ENCODE measurements at regions not wholly inside any gene's neighbourhood (a gene's known extent, or its start where the extent isn't known, plus 50 kb on each side); places are given as distances from the start of the nearest gene placed in this dataset.
A peak's percentile ranks its signal among the peaks of the same experiment; 100 is the strongest.

- TF ChIP-seq, protein P1, sequence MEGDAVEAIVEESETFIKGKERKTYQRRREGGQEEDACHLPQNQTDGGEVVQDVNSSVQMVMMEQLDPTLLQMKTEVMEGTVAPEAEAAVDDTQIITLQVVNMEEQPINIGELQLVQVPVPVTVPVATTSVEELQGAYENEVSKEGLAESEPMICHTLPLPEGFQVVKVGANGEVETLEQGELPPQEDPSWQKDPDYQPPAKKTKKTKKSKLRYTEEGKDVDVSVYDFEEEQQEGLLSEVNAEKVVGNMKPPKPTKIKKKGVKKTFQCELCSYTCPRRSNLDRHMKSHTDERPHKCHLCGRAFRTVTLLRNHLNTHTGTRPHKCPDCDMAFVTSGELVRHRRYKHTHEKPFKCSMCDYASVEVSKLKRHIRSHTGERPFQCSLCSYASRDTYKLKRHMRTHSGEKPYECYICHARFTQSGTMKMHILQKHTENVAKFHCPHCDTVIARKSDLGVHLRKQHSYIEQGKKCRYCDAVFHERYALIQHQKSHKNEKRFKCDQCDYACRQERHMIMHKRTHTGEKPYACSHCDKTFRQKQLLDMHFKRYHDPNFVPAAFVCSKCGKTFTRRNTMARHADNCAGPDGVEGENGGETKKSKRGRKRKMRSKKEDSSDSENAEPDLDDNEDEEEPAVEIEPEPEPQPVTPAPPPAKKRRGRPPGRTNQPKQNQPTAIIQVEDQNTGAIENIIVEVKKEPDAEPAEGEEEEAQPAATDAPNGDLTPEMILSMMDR (IDR thresholded peaks at IDR 0.05; ENCODE audit: insufficient read depth, low read length, severe bottlenecking) = no peak
- H3K36me3 ChIP-seq (ENCODE audit: control insufficient read depth, insufficient read depth, low read length) = no peaks in the 10 kb centered on the region
- no peak overlapping the region for H3K4me3 ChIP-seq (ENCODE audit: low read depth, low read length)
- DNase-seq (ENCODE audit: low read depth) (peak; percentile 6), FAIRE-seq (no peak)
- no peaks in the 10 kb centered on the region for H3K27me3 ChIP-seq (ENCODE audit: control insufficient read depth, insufficient read depth, low read length)
Observed at GRCh38 chr4:117477925-117478324, 392.5 kb upstream of the TRAM1L1 start.

DNA sequence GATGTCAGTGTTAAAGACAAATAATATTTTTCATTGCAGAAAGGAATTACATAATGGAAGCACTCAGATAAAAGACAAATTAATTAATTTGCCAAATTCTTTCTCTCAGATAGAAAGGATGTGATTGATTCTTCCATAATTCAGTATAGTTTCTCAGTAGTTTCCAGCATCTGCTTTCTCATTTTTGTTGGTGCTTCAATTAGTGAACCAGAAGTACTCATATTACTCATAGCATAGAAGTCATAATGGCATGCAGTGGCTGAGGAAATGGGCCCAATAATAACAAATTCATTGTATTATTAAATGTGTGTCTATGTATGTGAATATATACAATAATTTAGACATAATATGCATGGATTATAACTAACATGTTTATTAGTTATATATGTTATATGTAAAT lies 393.3 kb upstream of the TRAM1L1 start:
- no peaks in the 10 kb centered on the region for H3K27me3 ChIP-seq (ENCODE audit: control insufficient read depth, insufficient read depth, low read length)
- no peaks in the 10 kb centered on the region for H3K36me3 ChIP-seq (ENCODE audit: control insufficient read depth, insufficient read depth, low read length)
- no peak for FAIRE-seq
- no peak for DNase-seq (ENCODE audit: low read depth)
- TF ChIP-seq, protein P1 (IDR thresholded peaks at IDR 0.05; ENCODE audit: insufficient read depth, low read length, severe bottlenecking) = no peak
- H3K4me3 ChIP-seq (ENCODE audit: low read depth, low read length) = no peak overlapping the region

DNA sequence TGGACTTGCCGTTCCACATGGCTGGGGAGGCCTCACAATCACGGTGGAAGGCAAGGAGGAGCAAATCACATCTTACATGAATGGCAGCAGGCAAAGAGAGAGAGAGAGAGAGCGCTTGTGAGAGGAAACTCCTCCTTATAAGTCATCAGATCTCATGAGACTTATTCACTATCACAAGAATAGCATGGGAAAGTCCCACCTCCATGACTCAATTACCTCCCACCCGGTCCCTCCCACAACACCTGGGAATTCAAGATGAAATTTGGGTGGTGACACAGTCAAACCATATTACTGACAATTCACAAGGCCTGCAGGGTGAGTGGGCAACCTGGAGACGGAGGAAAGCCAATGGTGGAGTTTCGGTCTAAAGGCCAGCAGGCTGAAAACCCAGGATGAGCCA lies 394.3 kb upstream of the TRAM1L1 start:
- Histone ChIP-seq H3K36me3 (ENCODE audit: control insufficient read depth, insufficient read depth, low read length) (no peaks in the 10 kb centered on the region), H3K27me3 (ENCODE audit: control insufficient read depth, insufficient read depth, low read length) (no peaks in the 10 kb centered on the region), H3K4me3 (ENCODE audit: low read depth, low read length) (no peak overlapping the region)
- DNase-seq (ENCODE audit: low read depth) (peak; percentile 57), FAIRE-seq (no peak)
- TF ChIP-seq, protein P1 (IDR thresholded peaks at IDR 0.05; ENCODE audit: insufficient read depth, low read length, severe bottlenecking) = no peak

DNA sequence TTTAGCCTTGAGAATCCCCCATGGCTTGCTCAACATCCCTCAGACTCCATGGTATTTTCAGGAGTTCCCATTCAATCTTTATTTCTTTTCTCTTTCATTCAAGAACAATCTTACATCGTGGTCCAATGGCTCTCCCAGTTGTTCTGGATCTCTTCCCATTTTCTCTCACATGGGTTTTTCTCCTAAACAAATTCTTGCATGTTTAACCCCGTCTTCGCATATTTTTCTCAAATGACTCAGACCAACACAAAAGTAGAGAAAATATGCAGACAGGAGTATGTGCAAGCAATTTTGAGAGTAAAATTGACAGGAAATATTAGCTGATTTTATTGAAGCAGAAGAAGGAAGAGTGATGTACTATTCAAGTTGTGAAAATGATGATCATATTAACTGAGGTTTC lies 396.4 kb upstream of the TRAM1L1 start:
- FAIRE-seq = no peak
- no peak overlapping the region for H3K4me3 ChIP-seq (ENCODE audit: low read depth, low read length)
- TF ChIP-seq, protein P1 (IDR thresholded peaks at IDR 0.05; ENCODE audit: insufficient read depth, low read length, severe bottlenecking) = no peak
- DNase-seq (ENCODE audit: low read depth) = peak; percentile 55
- H3K27me3 ChIP-seq (ENCODE audit: control insufficient read depth, insufficient read depth, low read length) = no peaks in the 10 kb centered on the region
- no peaks in the 10 kb centered on the region for H3K36me3 ChIP-seq (ENCODE audit: control insufficient read depth, insufficient read depth, low read length)

DNA sequence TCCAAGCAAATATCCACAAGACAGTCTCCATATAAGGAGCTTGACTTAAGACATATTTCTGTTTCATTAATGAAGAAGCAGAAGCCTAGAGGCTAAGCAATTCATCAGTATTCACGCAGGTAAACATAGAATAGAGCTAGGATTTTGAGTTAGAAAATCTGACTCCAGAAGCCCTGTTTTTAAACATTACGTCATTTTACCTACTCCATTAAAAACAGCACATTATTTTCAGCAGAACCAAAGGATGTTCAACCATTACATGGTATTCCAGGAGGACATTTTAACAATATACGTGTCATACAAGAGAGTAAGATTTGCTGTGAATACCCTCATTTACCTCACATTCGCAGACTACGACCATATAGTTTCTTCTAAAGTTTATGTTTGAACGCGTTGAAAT lies 403.3 kb upstream of the TRAM1L1 start:
- Histone ChIP-seq H3K27me3 (ENCODE audit: control insufficient read depth, insufficient read depth, low read length) (no peaks in the 10 kb centered on the region), H3K36me3 (ENCODE audit: control insufficient read depth, insufficient read depth, low read length) (no peaks in the 10 kb centered on the region), H3K4me3 (ENCODE audit: low read depth, low read length) (no peak overlapping the region)
- DNase-seq (ENCODE audit: low read depth) (no peak), FAIRE-seq (no peak)
- TF ChIP-seq, protein P1 (IDR thresholded peaks at IDR 0.05; ENCODE audit: insufficient read depth, low read length, severe bottlenecking) = no peak

GRCh38 chr4:117489107-117489506 lies 403.7 kb upstream of the TRAM1L1 start:
- no peaks in the 10 kb centered on the region for H3K36me3 ChIP-seq (ENCODE audit: control insufficient read depth, insufficient read depth, low read length)
- no peaks in the 10 kb centered on the region for H3K27me3 ChIP-seq (ENCODE audit: control insufficient read depth, insufficient read depth, low read length)
- FAIRE-seq (no peak), DNase-seq (ENCODE audit: low read depth) (no peak)
- TF ChIP-seq, protein P1 (IDR thresholded peaks at IDR 0.05; ENCODE audit: insufficient read depth, low read length, severe bottlenecking) = no peak
- no peak overlapping the region for H3K4me3 ChIP-seq (ENCODE audit: low read depth, low read length)

Measured in bronchial epithelial cell (primary cell).